Keratinocyte (primary cell): ENCODE measurements at regions not wholly inside any gene's neighbourhood (a gene's known extent, or its start where the extent isn't known, plus 50 kb on each side); places are given as distances from the start of the nearest gene placed in this dataset.

Experiments used
- DNase-seq: peaks from one replicate; pipeline ENCODE4 v3.0.0-alpha.2; 2011; ENCODE audit warnings: low read depth, missing footprints, low spot score
- FAIRE-seq: peaks from 2 replicates; lab custom pipeline; 2011; peaks lifted over from hg19 to GRCh38; lab: Jason Lieb, UNC
- H2AFZ ChIP-seq: 2 replicates; pipeline ENCODE4 v1.6.0; 2012; ENCODE audit warnings: low read length, control low read depth, inconsistent platforms; ENCODE audit not compliant: control insufficient read depth
- H3K27ac ChIP-seq: 2 replicates; pipeline ENCODE4 v1.5.1; 2011; ENCODE audit warnings: low read length; ENCODE audit not compliant: control insufficient read depth, insufficient read depth
- H3K27me3 ChIP-seq: 3 replicates; pipeline ENCODE4 v1.6.0; 2011; ENCODE audit warnings: low read length; ENCODE audit not compliant: control insufficient read depth, insufficient read depth; ENCODE audit errors: extremely low read depth
- H3K36me3 ChIP-seq, 2 experiments: 2 replicates in 1 of 2; 3 replicates in 1 of 2; pipeline ENCODE4 v1.5.1; 2011; ENCODE audit warnings: low read length in 2 of 2, mild to moderate bottlenecking in 1 of 2; ENCODE audit not compliant: control insufficient read depth in 2 of 2, insufficient read depth in 2 of 2; ENCODE audit errors: extremely low read depth in 1 of 2
- H3K4me1 ChIP-seq: 3 replicates; pipeline ENCODE4 v1.5.1; 2011; ENCODE audit warnings: low read length; ENCODE audit not compliant: control insufficient read depth, insufficient read depth; ENCODE audit errors: extremely low read depth
- H3K4me2 ChIP-seq: 3 replicates; pipeline ENCODE4 v1.6.0; 2011; ENCODE audit warnings: low read depth, low read length; ENCODE audit not compliant: control insufficient read depth, insufficient read depth; ENCODE audit errors: extremely low read depth
- H3K4me3 ChIP-seq, 3 experiments: fragments of 200-600 bp in 1 of 3; sonication (generic) in 1 of 3; 2 replicates in 2 of 3; 3 replicates in 1 of 3; pipeline ENCODE4 v1.5.1; 2011 to 2016; ENCODE audit warnings: low read length in 3 of 3, mild to moderate bottlenecking in 3 of 3, control low read depth in 2 of 3, inconsistent platforms in 1 of 3, low read depth in 1 of 3, mixed read lengths in 1 of 3, mixed run types in 1 of 3, moderate library complexity in 1 of 3; ENCODE audit not compliant: control insufficient read depth in 2 of 3, insufficient read depth in 2 of 3; ENCODE audit errors: extremely low read depth in 1 of 3
- H3K79me2 ChIP-seq: 2 replicates; pipeline ENCODE4 v1.6.0; 2012; ENCODE audit warnings: low read length; ENCODE audit not compliant: control insufficient read depth, insufficient read depth
- H3K9ac ChIP-seq: 3 replicates; pipeline ENCODE4 v1.6.0; 2011; ENCODE audit warnings: low read length; ENCODE audit not compliant: control insufficient read depth, insufficient read depth; ENCODE audit errors: extremely low read depth
- H3K9me1 ChIP-seq: 3 replicates; pipeline ENCODE4 v1.6.0; 2011; ENCODE audit warnings: low read length; ENCODE audit not compliant: control insufficient read depth, insufficient read depth; ENCODE audit errors: extremely low read depth
- H3K9me3 ChIP-seq: 2 replicates; pipeline ENCODE4 v1.5.1; 2012; ENCODE audit warnings: low read depth, low read length; ENCODE audit not compliant: control insufficient read depth
- H4K20me1 ChIP-seq: 3 replicates; pipeline ENCODE4 v1.6.0; 2011; ENCODE audit warnings: low read length; ENCODE audit not compliant: control insufficient read depth, insufficient read depth; ENCODE audit errors: extremely low read depth
- CTCF ChIP-seq, 3 experiments: IDR thresholded peaks in 1 of 3; conservative IDR thresholded peaks in 1 of 3; optimal IDR thresholded peaks in 1 of 3; 2 replicates in 2 of 3; 3 replicates in 1 of 3; pipeline versions ENCODE3 to v1.5.1; 2011; ENCODE audit warnings: low read length in 3 of 3, mild to moderate bottlenecking in 3 of 3, moderate library complexity in 2 of 3, control low read depth in 1 of 3, inconsistent platforms in 1 of 3; ENCODE audit not compliant: insufficient read depth in 2 of 3; ENCODE audit errors: extremely low read depth in 1 of 3
- EZH2 ChIP-seq: IDR thresholded peaks from one replicate; pipeline ENCODE4 v1.6.1; 2012; ENCODE audit warnings: inconsistent platforms, mild to moderate bottlenecking, low read length, moderate library complexity
- dilution Hi-C: fragments of 300-500 bp; cut with MboI; formaldehyde crosslinking; loops from one replicate; pipeline ENCODE4 v1.7.0; 2020; ENCODE audit warnings: low sequenced_read_pairs; ENCODE audit not compliant: extremely low pct_ligation_motif_present

- Histone ChIP-seq H3K36me3 (no peaks in the 10 kb centered on the region), H3K27me3 (no peaks in the 10 kb centered on the region), H3K4me1 (peaks cover 32% of the 10 kb centered on the region), H4K20me1 (no peaks in the 10 kb centered on the region), H3K4me3 (no peak overlapping the region), H3K9me3 (no peaks in the 10 kb centered on the region), H2AFZ (no peak overlapping the region), H3K4me2 (no peak overlapping the region), H3K9me1 (no peaks in the 10 kb centered on the region), H3K27ac (no peak overlapping the region), H3K9ac (no peak overlapping the region), H3K79me2 (no peaks in the 10 kb centered on the region)
- DNase-seq, result no peak
- TF ChIP-seq EZH2 (no peak), CTCF (optimal IDR thresholded peaks at IDR 0.05 in 1 of 3, IDR thresholded peaks at IDR 0.05 in 1 of 3, conservative IDR thresholded peaks at IDR 0.05 in 1 of 3; ENCODE audit: extremely low read depth in 1 of 3, insufficient read depth in 2 of 3, low read length in 3 of 3) (no peak)
- FAIRE-seq, result no peak
- dilution Hi-C loops, result no loop called here
These were observed 371.8 kb upstream of the JAG1 start for GRCh38 chr20:11045412-11046175.

GRCh38 chr20:11047559-11047958 is 373.8 kb upstream of the JAG1 start:
- DNase-seq (peak; percentile 66), FAIRE-seq (peak; percentile 98)
- Histone ChIP-seq H3K4me2 (peak overlapping the region; percentile 37), H3K9ac (no peak overlapping the region), H3K4me3 (no peak overlapping the region), H3K27ac (peak overlapping the region; percentile 7), H3K36me3 (no peaks in the 10 kb centered on the region), H2AFZ (peak overlapping the region; percentile 10), H3K4me1 (peaks cover 18% of the 10 kb centered on the region), H3K9me3 (no peaks in the 10 kb centered on the region), H3K9me1 (no peaks in the 10 kb centered on the region), H4K20me1 (no peaks in the 10 kb centered on the region), H3K27me3 (no peaks in the 10 kb centered on the region), H3K79me2 (no peaks in the 10 kb centered on the region)
- dilution Hi-C loops, result no loop called here
- no peak for TF ChIP-seq CTCF (optimal IDR thresholded peaks at IDR 0.05 in 1 of 3, IDR thresholded peaks at IDR 0.05 in 1 of 3, conservative IDR thresholded peaks at IDR 0.05 in 1 of 3; ENCODE audit: extremely low read depth in 1 of 3, insufficient read depth in 2 of 3, low read length in 3 of 3)
- TF ChIP-seq EZH2, result no peak
